ENCODE measurements at regions not wholly inside any gene's neighbourhood (a gene's known extent, or its start where the extent isn't known, plus 50 kb on each side); places are given as distances from the start of the nearest gene placed in this dataset.
"Not testable (repeated sequence)": the region's sequence is repeated elsewhere in the genome, so short reads cannot be mapped to it uniquely, and the experiment has no call there.

- not testable (repeated sequence) for H3K4me2 ChIP-seq; H3K27me3 ChIP-seq; H3K36me3 ChIP-seq; H4K20me1 ChIP-seq; H3K27ac ChIP-seq; H3K9me3 ChIP-seq (replicated peaks in 1 of 11); H3K4me1 ChIP-seq; H3K9ac ChIP-seq; H3K4me3 ChIP-seq
These were observed 55.2 kb downstream of the GOLGA8B start for GRCh38 chr15:34528055-34528754.

GRCh38 chr15:34527641-34528040 lies 55.8 kb downstream of the GOLGA8B start:
- not testable (repeated sequence) for H3K9me3 ChIP-seq (replicated peaks in 1 of 11); H3K27ac ChIP-seq; H3K4me2 ChIP-seq; H3K27me3 ChIP-seq; H3K4me1 ChIP-seq; H3K36me3 ChIP-seq; H3K4me3 ChIP-seq; H4K20me1 ChIP-seq; H3K9ac ChIP-seq

GRCh38 chr15:34523849-34524248 lies 59.6 kb downstream of the GOLGA8B start:
- H4K20me1 ChIP-seq; H3K27me3 ChIP-seq; H3K4me3 ChIP-seq; H3K4me2 ChIP-seq; H3K27ac ChIP-seq; H3K9me3 ChIP-seq (replicated peaks in 1 of 11); H3K9ac ChIP-seq; H3K36me3 ChIP-seq; H3K4me1 ChIP-seq: not testable (repeated sequence)

- H3K4me3 ChIP-seq; H3K9ac ChIP-seq; H3K27me3 ChIP-seq; H3K4me2 ChIP-seq; H4K20me1 ChIP-seq; H3K4me1 ChIP-seq; H3K27ac ChIP-seq; H3K36me3 ChIP-seq; H3K9me3 ChIP-seq (replicated peaks in 1 of 11): not testable (repeated sequence)
These were observed 60.9 kb downstream of the GOLGA8B start for GRCh38 chr15:34522601-34523000.

GRCh38 chr15:34521802-34522485 lies 61.5 kb downstream of the GOLGA8B start:
- H3K9ac ChIP-seq; H3K27me3 ChIP-seq; H3K27ac ChIP-seq; H3K9me3 ChIP-seq (replicated peaks in 1 of 11); H3K4me3 ChIP-seq; H3K4me1 ChIP-seq; H4K20me1 ChIP-seq; H3K4me2 ChIP-seq; H3K36me3 ChIP-seq: not testable (repeated sequence)

GRCh38 chr15:34520566-34520965 lies 62.9 kb downstream of the GOLGA8B start:
- no peak for TF ChIP-seq Cebpa-rat (IDR thresholded peaks at IDR 0.05)
- H3K4me3 ChIP-seq, result no peak overlapping the region
- H3K27ac ChIP-seq, result no peak overlapping the region
- no peak overlapping the region for H3K9ac ChIP-seq
- no peaks in the 10 kb centered on the region for H3K9me3 ChIP-seq (replicated peaks in 1 of 11)
- H3K4me1 ChIP-seq, result 0 out of 20 replicates have a peak, but pooled peaks cover 0 to 3% (median 0%) of the 10 kb centered on the region in 10 experiments
- H3K4me2 ChIP-seq, result no peak overlapping the region
- no peaks in the 10 kb centered on the region for H3K36me3 ChIP-seq
- H4K20me1 ChIP-seq, result no peaks in the 10 kb centered on the region
- peaks cover 0 to 2% (median 0%) of the 10 kb centered on the region in 11 experiments; a peak in 3 of 22 replicates for H3K27me3 ChIP-seq

GRCh38 chr15:34520010-34520409 lies 63.4 kb downstream of the GOLGA8B start:
- H4K20me1 ChIP-seq; H3K36me3 ChIP-seq; H3K4me2 ChIP-seq; H3K9ac ChIP-seq; H3K4me1 ChIP-seq; H3K27ac ChIP-seq; H3K9me3 ChIP-seq (replicated peaks in 1 of 11); H3K4me3 ChIP-seq; H3K27me3 ChIP-seq: not testable (repeated sequence)

- peaks cover 30 to 43% (median 36%) of the 10 kb centered on the region in 11 experiments for H3K27me3 ChIP-seq
- H3K9me3 ChIP-seq (replicated peaks in 1 of 11), result no peaks in the 10 kb centered on the region
- H4K20me1 ChIP-seq, result peaks cover 0 to 4% (median 0%) of the 10 kb centered on the region in 11 experiments; a peak in 1 of 22 replicates
- no peak for TF ChIP-seq Cebpa-rat (IDR thresholded peaks at IDR 0.05)
- H3K4me1 ChIP-seq, result peaks cover 7 to 19% (median 11%) of the 10 kb centered on the region in 10 experiments; a peak in 16 of 20 replicates
- peak overlapping the region; percentile 72 to 83 (median 80) for H3K9ac ChIP-seq
- peak overlapping the region; percentile 70 to 84 (median 75) for H3K4me3 ChIP-seq
- H3K27ac ChIP-seq, result peak overlapping the region; percentile 12 to 79 (median 56); a peak in 18 of 22 replicates
- H3K36me3 ChIP-seq, result no peaks in the 10 kb centered on the region
- H3K4me2 ChIP-seq, result peak overlapping the region; percentile 80 to 98 (median 96)
These were observed 69.2 kb downstream of the GOLGA8B start for GRCh38 chr15:34514251-34514670.

GRCh38 chr15:34512628-34513027 lies 70.8 kb downstream of the GOLGA8B start:
- H3K9ac ChIP-seq, result no peak overlapping the region
- no peaks in the 10 kb centered on the region for H3K9me3 ChIP-seq (replicated peaks in 1 of 11)
- peaks cover 30 to 43% (median 36%) of the 10 kb centered on the region in 11 experiments for H3K27me3 ChIP-seq
- peaks cover 7 to 19% (median 11%) of the 10 kb centered on the region in 10 experiments; a peak in 16 of 20 replicates for H3K4me1 ChIP-seq
- no peak for TF ChIP-seq Cebpa-rat (IDR thresholded peaks at IDR 0.05)
- H3K36me3 ChIP-seq, result no peaks in the 10 kb centered on the region
- no peak overlapping the region for H3K27ac ChIP-seq
- peaks cover 0 to 4% (median 0%) of the 10 kb centered on the region in 11 experiments; a peak in 1 of 22 replicates for H4K20me1 ChIP-seq
- no peak overlapping the region for H3K4me3 ChIP-seq
- peak overlapping the region in 4 of 11 experiments; percentile 12 to 98 (median 96); a peak in 5 of 22 replicates for H3K4me2 ChIP-seq

- no peaks in the 10 kb centered on the region for H3K36me3 ChIP-seq
- H3K9me3 ChIP-seq (replicated peaks in 1 of 11), result no peaks in the 10 kb centered on the region
- H3K27me3 ChIP-seq, result no peaks in the 10 kb centered on the region
- no peak overlapping the region for H3K4me2 ChIP-seq
- TF ChIP-seq Cebpa-rat (IDR thresholded peaks at IDR 0.05), result no peak
- H4K20me1 ChIP-seq, result no peaks in the 10 kb centered on the region
- H3K4me3 ChIP-seq, result no peak overlapping the region
- H3K27ac ChIP-seq, result no peak overlapping the region
- H3K4me1 ChIP-seq, result no peaks in the 10 kb centered on the region
- H3K9ac ChIP-seq, result no peak overlapping the region
These were observed 63.5 kb upstream of the GOLGA8A start for GRCh38 chr15:34501131-34501530.

All from BLaER1 treated with 17β-estradiol and CSF1 and Interleukin-3, amounts not matched to agents 10 nM and 100 nM (cell line).